GM13977 (cell line): ENCODE measurements at regions not wholly inside any gene's neighbourhood (a gene's known extent, or its start where the extent isn't known, plus 50 kb on each side); places are given as distances from the start of the nearest gene placed in this dataset.
"Not testable (repeated sequence)": the region's sequence is repeated elsewhere in the genome, so short reads cannot be mapped to it uniquely, and the experiment has no call there.

ENCODE experiments used
- DNase-seq: peaks from one replicate; pipeline ENCODE4 v3.0.0; 2012; ENCODE audit warnings: low spot score
- in situ Hi-C: fragments of 300-500 bp; cut with MboI; formaldehyde crosslinking; loops from one replicate; pipeline ENCODE4 v1.12.0; 2022; ENCODE audit warnings: low sequenced_read_pairs, low pct_unique_long_range_greater_than_20kb, mixed read lengths, inconsistent platforms; ENCODE audit not compliant: unreplicated experiment
- TF ChIP-seq, protein P1 (sequence below): IDR thresholded peaks from 2 replicates; pipeline ENCODE4 v1.5.1; 2012; ENCODE audit warnings: mild to moderate bottlenecking, control low read depth; ENCODE audit not compliant: insufficient read depth; ENCODE audit errors: extremely low read depth, missing control alignments

DNA sequence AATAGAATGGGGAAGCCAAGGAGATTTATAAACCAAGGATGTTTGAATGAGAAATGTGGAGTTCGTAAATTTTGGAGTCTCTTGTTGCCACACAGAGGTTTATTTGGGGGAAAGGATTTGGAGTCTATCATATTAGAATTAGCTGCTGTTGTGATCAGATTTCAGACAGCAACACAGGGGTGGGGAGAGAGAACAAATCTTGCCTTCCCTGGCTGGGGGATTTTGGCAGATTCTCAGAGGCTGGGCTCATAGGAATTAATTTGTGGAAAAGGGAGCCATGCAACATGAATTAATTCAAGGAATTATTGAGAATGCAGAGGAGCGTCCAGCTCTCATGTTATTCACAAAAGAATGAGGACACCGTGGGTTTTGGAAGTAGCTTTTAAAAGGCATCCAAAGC, 73.9 kb upstream of the PRMT8 start:
- no peak for DNase-seq
- in situ Hi-C loops, result no loop called here
- TF ChIP-seq, protein P1, sequence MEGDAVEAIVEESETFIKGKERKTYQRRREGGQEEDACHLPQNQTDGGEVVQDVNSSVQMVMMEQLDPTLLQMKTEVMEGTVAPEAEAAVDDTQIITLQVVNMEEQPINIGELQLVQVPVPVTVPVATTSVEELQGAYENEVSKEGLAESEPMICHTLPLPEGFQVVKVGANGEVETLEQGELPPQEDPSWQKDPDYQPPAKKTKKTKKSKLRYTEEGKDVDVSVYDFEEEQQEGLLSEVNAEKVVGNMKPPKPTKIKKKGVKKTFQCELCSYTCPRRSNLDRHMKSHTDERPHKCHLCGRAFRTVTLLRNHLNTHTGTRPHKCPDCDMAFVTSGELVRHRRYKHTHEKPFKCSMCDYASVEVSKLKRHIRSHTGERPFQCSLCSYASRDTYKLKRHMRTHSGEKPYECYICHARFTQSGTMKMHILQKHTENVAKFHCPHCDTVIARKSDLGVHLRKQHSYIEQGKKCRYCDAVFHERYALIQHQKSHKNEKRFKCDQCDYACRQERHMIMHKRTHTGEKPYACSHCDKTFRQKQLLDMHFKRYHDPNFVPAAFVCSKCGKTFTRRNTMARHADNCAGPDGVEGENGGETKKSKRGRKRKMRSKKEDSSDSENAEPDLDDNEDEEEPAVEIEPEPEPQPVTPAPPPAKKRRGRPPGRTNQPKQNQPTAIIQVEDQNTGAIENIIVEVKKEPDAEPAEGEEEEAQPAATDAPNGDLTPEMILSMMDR, result no peak

DNA sequence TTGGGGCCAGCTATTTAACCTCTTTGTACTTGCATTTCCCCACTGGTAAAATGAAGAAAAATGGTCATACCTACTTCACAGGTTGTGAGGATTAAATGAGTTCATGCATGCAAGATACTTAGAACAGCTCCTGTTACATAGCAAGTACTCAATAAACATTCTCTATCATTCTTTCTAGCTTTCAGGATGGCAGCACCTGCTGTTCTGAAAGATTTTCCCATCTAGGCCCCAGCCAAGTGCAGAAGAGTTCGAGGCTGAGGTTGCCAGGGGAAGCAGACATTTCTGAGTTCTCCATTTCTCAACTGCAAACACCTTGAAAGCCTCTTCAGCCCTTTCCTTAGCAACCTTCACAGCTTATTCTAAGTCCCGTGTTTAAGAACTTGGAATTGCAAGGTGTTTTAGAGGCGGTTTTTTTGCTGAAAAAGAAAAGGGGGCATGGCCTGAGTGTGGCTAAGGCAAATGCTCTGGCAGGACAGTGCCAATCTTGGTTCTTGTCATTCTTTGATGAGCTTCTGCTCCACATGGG, 73.0 kb upstream of the PRMT8 start:
- in situ Hi-C loops, result no loop called here
- DNase-seq, result no peak
- TF ChIP-seq, protein P1, result no peak

DNA sequence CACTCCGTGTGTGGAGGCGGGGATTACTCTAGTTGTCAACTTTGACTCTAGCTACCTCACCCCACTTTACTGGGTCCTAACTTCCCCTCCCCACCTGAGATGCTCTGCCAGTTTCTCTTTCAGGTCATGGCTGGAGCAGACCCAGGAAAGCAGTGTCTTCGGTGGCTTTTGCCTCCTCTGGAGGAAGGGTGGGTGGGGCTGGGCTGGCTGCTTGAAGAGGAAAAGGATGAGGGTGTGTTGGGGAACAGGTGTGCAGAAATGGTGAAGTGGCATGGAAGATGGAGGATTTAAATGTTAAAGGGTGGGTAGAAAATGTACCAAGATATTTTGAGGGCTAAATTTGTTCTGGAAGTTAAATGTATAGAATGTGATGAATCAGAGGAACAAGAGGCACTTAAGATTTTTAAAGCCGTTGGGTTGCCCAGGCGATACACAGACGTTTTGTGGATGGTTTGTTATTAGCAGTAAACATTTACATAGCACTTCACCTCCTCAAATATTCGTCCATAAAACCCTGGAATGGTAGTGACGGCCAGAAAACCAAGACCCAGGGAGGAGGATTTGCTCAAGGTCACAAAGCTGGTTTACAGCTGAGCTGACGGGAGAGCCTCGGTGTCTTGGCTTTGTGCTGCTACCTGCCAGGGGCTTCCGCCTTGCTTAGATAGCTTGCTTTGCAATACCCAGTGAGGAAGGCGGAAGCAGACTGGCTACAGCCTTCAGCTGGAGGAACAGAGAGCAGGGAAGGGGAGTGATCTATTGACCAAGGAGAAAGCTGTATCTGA, 72.2 kb upstream of the PRMT8 start:
- DNase-seq, result no peak
- TF ChIP-seq, protein P1, result no peak
- in situ Hi-C loops, result no loop called here

DNA sequence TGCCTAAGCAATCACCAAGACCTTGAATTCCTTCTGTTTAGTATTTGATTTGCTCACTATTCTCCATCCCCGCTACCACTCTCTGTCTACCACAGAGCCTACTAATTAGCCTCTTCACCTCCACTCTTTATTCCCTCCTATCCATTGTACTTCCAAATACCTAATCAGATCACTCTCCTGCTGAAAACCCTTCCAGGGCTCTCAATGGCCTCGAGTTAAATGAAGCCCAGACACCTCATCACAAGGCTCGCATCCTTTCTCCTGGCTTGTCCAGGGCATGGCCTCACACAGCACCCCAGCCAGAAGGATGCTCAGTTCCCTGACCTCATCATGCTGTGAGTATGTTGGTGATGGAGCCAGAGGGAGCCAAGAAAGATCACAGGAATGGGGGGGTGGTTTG, 71.4 kb upstream of the PRMT8 start:
- TF ChIP-seq, protein P1, result no peak
- no peak for DNase-seq
- in situ Hi-C loops, result no loop called here

DNA sequence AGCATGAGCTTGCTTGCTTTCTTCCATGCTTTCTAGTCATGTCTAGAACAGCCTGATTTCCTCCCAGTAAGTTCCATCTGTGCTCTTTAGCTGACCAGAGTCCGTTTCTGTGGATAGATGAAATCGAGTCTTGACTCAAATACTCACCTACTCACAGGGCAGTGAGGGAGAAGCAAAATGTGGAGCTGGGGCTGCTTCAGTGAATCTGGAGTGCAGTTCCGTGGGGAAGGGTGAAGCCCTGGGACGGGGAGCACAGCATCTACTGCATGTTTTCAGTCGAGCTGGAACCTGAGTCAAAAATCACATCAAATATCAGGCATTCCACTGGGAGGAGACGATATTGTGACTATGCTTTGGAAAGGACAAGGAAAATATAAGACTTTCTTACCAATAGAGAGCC, 70.3 kb upstream of the PRMT8 start:
- in situ Hi-C loops, result no loop called here
- TF ChIP-seq, protein P1, result no peak
- DNase-seq, result no peak

DNA sequence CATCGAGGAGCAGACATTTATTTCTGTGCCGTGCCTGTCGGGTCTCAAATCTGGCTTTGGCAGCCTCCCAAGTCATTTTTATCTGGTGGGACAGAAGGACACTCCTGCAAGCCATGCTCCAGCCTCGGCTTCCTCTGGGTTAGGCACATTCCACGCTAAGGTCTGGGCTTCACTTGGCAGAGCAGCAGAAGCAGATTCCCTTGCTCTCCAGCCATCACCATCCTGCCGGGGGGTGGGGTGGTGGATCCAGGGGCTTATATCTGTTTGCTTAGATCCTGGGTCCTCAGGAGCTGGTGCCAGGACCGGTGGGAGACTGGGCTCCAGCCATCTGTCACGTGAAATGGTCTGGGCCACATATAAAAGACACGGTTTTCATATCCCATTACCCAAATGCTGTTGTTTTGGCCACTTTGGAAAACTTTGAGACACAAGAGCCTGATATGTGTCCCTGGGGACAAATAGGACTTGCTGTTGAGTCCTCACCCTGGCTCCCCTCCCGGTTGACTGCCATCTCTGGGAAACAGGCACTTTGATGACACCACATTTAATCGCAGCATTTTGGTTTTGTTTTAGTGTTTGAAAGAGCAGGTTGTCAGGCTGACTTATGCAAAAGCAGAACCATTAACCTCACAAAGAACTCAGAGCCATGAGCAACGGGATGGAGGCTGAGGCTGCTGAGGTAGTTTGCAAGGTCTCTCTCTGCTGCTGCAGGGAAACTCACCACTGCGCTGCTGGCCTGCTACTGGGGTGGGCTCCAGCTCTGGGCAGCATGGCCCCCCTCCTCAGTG, 69.6 kb upstream of the PRMT8 start:
- TF ChIP-seq, protein P1, result no peak
- in situ Hi-C loops, result no loop called here
- no peak for DNase-seq

DNA sequence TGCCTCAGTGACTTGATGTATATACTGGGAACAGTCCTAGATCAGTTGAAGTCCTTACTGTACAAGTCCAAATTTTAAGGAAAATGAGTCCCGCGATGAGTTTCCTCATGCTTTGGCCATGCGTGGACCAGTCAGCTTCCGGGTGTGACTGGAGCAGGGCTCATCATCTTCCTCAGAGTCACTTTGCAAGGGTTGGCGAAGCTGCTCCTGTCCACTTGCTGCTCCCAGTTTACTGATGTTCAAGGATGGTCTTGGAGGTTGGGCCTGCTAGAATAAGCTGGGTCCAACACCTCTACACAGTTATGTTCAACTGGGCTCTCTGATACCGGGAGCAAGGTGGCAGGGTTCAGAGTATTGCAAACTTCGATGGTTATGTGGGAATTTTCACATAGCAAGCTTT, 66.2 kb upstream of the PRMT8 start:
- DNase-seq, in situ Hi-C loops: not testable (repeated sequence)
